ENCODE measurements at regions not wholly inside any gene's neighbourhood (a gene's known extent, or its start where the extent isn't known, plus 50 kb on each side); places are given as distances from the start of the nearest gene placed in this dataset.

DNA sequence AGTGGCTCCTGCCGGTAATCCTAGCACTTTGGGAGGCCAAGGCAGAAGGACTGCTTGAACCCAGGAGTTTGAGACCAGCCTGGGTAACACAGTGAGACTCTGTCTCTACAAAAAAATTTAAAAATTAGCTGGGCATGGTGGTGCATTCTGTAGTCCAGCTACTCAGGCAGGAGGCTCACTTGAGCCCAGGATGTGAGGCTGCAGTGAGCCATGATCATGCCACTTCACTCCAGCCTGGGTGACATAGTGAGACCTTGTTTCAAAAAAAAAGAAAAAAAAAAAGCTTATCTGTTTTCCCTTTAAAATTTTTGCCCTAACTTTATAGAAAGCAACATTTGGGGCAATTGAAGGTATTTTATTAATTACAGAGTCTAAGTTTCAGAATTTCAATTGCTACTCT lies 486.0 kb downstream of the BCAT1 start:
- DNase-seq: no peak

DNA sequence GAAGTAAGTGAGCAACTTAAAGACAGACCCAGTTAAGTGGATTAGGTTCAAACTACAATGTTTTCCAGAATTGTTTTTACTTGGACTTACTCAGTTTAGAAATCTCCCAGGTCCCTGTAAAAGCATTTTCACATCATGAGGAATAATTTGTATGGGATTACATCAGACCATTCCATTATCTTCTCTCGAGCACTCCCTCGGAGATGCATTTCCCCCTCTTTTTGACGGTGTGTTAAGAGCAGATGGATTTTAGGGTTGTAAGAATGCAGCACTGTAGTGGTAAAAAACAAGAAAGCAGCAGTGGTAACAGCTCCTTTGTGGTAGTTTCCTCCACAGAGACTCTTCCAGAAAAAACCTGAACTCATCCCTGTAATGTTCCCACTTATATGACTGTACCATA lies 488.4 kb downstream of the BCAT1 start:
- DNase-seq: no peak

DNA sequence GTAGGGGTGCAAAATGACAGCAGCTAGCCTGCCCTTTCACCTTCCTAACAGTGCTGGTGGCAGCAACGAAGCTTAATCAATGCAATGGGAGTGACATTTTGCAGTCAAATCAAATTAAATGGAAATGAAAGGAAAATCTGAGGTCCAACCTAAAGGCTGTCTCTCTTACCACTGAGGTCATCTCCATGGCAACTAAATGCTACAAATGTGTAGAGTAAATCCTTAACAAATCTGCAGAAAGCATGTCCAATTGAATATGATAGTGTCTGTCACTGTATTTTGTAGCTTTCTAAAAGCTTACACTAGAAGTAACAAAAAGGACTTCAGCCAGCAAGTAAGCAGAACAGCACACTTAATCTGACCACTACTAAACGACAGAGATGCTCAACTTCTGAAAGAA lies 488.8 kb downstream of the BCAT1 start:
- DNase-seq: peak; percentile 69

DNA sequence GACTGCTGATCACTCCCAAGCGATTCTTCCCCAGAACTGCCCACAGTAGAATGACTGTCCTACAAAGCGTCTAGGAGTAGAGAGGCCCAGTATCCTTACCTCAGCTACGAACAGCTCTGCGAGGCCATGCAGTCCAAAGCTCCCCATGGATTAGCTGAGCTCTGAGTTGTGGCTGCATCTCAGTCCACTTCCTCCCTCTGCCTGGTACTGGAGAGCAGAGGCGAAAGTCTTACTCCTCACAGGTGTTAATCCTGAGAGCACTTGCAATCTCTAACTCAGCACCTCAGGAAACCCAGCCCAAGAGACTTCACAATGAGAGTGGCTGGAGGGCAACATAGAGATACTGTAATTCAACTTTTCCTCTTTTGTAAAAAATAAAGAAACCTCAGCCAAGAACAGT lies 493.1 kb downstream of the BCAT1 start:
- no peak for DNase-seq

DNA sequence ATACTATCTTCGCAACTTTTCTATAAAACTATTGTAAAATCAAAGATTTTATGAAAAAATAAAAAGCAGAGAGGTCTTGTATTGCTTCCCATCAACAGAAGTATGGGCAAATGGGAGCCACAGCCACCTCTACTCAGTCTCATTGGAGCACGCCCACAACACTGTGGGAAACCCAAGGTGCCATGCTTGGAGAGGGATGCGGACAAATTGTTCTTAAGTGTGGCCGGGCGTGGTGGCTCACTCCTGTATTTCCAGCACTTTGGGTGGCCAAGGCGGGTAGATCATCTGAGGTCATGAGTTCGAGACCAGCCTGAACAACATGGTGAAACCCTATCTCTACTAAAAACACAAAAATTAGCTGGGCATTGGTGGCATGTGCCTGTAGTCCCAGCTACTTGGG lies 498.2 kb upstream of the SOX5 start:
- no peak for DNase-seq

DNA sequence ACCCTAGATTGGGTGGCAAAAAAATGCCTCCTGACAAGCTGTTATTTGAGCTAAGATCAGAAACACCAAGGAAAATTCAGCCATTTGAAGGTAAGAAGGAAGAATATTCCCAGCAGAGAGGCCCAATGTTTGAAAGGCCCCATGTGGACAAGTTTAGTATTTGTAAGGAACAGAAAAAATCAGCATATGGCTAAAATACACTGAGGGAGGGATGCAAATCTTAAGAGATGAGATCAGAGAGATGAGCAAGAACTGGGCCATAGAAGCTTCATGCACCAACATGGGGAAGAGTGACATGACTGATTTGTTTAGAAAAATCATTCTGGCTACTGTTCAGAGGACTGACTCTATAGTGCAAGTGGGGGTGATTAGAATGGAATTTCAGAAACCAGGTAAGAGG lies 496.8 kb upstream of the SOX5 start:
- no peak for DNase-seq

DNA sequence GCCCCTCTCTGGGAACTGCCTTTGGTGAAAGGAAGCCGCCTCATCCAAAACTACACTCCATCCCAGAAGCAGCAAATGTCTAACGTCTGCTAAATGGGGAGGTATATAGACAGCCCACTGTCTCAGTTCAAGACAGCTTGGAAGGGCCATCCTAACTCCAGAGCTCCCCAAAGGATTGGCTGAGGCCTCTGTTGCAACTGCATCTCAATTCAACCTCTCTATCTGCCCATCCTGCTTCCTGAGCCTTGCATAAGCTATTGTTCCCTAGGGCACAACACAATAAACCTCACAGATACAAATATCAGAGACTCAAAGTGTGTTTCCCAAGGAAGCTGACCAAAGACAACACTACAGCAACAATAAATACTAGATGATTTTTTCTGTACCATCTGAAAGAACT lies 495.2 kb upstream of the SOX5 start:
- no peak for DNase-seq

DNA sequence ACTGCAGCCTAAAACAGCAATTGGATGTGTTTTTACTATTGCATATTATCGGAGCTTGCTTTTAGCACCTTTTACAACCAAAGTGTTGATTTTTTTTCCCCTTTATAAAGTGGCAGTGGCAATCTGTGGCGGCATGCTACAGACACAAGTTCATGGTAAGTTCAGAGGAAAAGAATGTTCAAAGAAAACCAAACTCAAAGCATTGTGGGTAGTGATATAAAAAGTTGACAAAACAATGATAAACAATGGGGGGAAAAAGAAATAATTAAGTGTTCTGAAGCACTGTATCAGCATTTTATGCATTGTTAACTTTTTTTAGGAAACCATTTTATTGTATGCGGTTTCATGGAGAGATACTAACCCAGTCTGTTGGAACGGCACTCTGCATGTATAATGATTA lies 492.0 kb upstream of the SOX5 start:
- DNase-seq: no peak

DNA sequence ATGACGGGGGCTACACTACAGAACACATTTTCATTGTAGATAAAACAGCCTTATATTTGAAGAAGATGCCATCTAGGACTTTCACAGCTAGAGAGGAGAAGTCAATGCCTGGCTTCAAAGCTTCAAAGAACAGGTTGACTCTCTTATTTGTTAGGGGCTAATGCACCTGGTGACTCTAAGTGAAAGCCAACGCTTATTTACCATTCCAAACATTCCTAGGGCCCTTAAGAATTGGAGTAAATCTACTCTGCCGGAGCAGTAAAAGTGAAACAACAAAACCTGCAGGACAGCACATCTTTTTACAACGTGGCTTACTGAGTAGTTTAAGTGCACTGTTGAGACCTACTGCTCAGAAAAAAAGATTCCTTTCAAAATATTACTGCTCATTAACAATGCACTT lies 487.2 kb upstream of the SOX5 start:
- no peak for DNase-seq

DNA sequence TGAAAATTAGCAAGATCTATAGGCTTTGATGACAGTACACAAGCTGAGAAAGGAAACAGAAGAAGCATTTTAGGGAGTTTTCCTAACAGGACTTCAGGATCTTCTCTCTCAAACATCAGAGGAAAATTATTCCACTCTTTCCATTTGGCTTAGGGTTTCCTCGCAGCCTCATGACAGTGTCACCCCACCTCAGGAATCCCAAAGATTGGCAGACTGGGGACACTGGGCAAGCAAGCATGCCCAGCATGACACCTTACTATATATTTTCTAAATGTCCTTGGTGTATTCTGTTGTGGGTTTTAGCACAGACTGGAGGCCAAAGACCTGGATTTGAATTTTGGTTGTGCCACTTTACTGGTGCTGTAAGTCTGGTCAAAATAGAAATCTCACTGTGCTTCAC lies 482.4 kb upstream of the SOX5 start:
- no peak for DNase-seq

DNA sequence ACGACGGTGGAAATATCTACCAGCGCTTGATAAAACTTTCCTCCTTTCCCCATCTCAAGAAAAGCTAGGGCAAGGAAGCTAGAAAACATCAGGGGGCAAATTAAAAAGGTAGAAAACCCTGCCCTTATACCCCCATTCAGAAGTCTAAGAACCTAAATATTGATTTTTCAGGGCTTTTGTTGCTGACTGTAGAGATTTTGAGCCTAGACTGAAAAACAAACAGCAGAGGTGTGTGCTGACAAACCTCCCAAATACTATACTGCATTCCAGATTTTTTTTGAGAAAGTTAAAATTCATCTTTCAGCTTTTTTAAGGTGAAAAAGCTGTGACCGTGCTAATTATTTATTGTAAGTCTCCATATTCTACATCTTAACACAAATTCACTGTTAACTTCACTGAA lies 478.3 kb upstream of the SOX5 start:
- no peak for DNase-seq

DNA sequence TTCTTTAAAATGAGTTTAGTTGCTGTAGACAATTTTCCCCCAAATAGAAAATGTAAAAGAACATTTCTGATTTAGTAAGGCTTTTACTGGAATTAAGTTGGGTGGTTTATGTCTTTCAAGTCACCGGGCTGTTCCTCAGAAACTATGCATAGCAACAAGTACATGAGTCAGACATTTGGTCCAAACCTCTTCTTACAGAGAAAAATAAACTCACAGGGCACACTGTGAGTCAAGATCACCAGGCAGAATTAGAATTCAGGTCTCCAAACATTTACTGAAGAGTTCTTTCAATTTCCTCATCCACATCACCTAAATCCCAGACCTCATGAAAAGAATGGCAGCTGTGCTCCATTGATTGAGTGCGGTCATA lies 476.1 kb upstream of the SOX5 start:
- DNase-seq: no peak

DNA sequence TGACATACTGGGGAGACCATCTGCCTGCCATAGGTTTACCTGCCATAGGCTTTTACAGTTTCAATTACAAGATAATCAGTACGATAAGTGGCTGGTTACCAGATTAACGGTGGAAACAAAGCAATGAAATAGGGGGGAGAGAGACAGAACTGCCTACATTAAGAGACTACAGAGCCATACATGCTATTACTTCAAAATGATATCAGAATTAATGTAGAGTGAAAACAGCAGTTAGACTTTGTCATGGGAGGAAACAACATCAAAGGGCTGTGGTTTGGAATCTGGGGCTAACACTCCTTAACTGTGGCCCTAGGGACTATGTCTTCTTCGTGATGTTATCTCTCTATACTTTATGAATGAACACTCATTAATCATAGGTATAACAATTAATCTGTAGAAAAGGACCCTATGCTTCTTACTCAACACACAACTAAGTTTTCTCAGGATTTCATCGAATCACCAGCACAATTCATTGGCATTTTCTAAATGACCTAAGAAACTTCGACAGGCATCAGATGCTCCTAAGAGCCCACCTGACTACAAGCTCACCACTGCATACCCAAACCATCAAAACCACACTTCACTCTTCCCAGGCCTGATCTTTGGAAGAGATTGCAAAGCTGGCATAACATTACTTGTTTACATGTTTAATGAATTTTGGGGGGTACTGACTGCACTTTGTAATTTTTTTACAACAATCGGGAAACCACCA lies 475.6 kb upstream of the SOX5 start:
- DNase-seq: no peak

DNA sequence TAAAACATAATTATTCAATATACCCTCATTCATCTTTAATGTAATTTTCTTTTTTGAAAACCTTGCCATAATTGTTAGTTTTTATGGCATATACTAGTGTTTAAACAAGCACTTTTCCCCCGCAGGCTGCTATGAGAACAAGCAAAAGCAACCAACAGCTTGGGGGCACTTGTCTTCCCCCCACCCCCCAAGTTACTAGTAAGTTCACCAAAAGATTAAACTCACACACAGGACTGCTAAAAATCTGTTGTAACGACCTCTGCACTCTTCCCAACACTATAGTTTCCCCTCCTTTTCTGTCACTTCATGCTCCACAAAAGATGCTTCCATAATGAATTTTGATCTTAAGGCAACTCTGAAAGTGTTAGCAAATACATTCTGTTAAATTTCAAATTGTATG lies 474.9 kb upstream of the SOX5 start:
- DNase-seq: no peak

DNA sequence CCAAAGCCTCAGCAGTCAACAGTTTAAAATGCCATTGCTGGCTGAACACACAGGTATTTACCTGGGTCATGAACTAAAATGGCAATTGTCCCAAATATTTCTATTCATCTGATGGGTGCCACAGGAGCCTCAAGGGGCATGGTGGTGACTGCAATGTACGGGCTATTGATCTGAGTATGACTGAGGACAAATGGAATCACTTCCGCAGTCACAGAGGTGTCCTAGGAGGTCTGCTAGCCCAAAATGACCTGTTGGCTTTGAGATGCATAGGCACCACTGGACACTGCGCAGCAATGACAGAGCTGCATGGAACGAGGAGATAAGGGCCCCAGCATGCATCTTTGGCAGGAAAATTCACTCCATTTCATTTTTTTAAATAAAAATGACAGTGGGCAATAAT lies 474.1 kb upstream of the SOX5 start:
- DNase-seq: no peak

DNA sequence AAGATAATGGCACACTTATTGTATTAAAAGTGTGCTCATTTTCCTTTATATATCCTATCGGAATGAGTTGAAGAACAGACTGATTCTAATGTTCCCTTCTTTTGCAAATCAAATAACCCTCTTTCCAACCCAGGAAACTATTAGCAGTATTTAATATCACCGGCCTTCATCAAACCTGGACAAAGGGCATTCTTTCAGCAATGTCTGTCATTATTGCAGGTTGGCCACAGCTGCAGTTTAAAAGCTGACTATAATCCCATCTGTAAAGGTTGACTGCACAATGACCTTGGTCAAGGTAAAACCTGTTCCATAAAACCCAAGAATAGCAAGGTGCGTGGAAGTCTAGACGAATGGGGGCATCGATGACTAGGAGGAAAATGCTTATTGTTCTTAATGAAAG lies 472.3 kb upstream of the SOX5 start:
- no peak for DNase-seq

DNA sequence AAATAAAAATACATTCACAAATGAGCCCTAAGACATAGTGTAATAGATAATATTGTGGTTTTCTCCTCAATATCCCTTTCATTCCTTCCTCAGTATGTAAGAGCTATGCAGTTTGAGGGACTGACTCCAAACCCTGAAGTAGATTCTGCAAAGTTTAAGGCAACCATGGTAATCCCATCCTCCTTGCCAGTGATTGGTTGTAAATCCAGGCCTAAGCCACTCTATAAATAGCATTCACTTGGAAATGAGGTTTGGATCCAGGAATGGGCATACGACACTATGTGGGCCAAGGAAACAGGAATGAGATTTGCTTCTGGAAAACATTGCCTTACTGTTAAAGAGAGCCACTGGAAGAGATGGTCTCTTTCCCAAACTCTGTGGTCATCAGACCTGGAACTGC lies 468.7 kb upstream of the SOX5 start:
- DNase-seq: no peak

DNA sequence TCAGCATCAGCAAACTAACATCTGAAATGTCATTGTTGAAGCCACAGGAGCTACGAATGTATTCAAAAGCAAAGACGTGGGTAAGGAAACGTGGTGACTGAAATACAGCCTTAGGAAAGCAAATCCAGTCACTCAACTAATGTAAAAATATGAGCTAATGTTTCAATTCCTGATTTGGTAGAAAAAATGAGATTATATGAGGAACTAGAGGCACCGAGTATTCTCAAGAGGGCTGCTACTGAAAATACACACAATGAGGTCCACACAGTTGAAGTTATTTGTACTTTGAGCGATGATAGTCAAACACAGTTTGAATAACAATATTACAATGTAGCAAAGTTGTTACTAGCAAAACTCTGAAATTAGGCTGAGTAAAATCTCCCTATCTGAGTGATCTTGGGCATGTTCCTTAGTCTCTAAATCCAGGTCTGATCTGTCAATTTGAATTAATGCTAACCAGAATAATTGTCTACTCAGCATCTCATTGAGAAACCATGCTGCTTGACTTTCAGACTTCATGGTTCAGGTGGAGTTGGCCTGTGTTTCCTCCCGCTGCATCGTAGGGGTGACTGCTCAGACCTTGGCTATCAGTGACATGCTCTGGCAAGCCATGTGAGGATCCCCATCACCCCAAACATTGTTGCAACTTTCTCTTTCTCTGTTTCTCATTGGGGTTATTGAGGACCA lies 467.1 kb upstream of the SOX5 start:
- DNase-seq: no peak

DNA sequence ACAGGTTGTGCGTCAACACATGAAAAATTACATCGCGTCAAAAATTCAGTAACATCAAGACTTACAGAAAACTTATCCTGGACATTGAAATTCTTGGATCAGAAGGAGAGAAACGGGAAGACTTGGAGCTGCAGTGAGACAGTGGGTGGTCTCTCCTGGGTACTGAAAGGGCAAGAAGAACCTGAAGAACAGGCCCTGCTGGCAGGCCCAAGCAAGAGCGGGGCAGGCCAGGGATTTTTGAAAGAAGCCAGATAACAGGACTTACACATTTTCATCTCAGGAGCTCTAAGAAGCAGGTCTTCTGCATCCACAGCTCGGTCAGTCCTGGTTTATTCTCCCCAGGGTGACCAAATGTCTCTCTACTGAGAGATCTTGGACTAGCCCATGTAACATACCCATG lies 466.5 kb upstream of the SOX5 start:
- no peak for DNase-seq

DNA sequence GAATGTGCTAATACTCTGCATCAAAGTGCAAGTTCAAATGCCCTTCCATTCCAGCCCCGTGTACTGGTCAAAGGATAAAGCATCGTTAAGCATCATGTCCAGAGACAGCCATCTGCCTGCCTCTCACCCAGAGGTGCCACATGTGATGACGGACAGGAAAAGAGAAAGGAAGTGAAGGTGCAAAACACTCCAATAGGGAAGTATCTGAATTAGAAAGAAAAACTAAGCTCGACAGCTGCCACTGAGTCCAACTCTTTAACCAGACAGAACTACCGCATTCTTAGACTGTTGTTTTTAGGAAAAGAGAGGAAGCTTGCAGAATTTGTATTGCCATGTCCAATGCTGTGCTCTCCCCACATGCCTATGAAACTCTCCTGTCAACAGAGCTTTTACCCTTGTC lies 465.0 kb upstream of the SOX5 start:
- DNase-seq: no peak

DNA sequence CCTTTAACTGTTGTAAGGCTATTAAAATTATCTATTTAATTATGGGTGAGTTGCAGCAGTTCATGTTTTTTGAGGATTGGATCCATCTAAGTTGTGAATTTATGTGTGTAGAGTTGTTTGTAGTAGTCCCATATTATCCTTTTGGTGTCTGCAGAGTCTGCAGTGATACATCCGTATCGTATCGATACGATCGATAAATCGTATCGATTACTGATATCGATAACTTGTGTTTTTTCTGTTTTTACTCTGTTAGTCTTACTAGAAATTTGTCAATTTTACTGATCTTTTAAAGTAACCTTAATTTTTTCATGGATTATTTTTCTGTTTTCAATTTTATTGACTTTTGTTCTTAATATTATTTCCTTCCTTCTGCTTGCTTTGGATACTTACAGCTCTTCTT lies 462.5 kb upstream of the SOX5 start:
- DNase-seq: no peak

DNA sequence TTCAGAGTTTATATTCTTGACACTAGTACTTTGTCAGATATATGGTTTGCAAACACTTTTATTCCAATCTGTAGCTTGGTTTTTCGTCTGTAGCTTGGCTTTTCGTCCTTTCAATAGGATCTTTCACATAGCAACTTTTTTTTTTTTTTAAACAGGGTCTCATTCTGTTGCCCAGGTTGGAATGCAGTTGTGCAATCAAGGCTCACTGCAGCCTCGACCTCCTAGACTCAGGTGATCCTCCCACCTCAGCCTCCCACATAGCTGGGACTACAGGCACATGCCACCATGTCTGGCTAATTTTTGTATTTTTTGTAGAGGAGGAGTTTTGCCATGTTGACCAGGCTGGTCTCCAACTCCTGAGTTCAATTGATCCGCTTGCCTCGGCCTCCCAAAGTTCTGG lies 460.4 kb upstream of the SOX5 start:
- no peak for DNase-seq

DNA sequence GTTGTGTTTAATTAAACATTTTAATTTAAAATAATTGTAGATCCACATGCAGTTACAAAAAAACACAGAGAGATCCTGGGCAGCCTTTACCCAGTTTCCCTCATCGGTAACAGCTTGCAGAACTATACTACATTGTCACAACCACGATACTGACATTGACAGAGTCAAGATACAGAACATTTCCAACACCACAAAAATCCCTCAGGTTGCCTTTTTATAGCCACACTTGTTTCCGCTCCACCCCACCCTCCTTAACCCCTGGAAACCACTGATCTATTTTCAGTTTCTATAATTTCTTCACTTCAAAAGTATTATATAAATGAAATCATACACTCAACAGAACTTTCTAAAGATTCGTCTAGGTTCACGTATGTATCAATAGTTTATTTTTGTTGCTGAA lies 458.8 kb upstream of the SOX5 start:
- no peak for DNase-seq

DNA sequence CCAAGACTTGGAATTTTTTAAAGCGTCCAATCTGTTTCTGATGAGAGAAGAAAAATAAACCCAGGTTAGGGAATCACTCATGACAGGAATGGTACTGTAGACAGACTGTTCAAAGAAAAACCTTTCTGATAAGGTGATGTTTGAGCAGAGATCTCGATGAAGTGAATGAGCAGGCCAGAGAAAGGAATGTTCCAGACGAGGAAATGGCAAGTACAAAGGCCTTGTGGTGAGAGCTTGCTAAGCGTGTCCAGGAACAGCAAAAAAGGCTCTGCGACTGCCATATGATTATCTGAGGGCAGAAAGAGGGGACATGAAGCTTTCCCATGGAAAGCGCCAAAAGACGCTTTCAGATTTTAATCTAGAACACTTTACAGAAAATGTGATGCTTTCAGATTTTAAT lies 458.4 kb upstream of the SOX5 start:
- no peak for DNase-seq

DNA sequence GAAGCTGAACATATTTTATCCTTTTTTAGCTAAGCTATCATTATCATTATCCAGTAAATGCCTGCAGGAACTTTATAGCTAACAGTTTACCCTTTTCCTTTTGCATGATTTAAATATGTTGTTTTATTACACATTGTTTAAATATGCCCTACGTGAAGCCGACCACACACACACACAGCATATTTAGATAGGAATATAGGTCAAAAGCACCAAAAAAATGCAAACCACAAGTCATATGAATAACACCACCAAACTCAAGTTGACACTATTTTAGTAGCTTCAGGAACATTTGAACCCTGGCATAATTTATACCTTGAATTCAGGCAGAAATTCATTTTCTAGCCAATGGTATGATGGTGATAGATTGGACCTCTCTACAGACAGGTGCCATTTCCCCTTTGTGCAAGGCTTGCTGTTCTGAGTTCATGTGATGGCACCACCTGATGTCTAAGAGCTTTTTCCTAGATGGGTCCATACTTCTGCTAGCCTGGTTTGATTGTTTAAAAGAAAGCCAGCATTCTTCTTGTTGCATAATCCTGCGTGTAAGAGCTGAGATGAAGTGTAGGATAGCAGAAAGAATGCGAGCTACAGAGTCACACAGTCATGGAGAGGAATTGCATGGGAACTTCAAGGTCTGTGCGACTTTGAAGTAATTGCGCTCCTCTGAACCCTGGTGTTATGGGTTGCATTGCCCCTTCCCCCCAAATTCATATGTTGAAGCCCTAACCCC lies 454.8 kb upstream of the SOX5 start:
- no peak for DNase-seq
